Stimulated activated CD8-positive, alpha-beta memory T cell treated with anti-CD3 and anti-CD28 coated beads, Interleukin-7, amount 100 ng/mL, for 48 hours (primary cell): ENCODE measurements at regions not wholly inside any gene's neighbourhood (a gene's known extent, or its start where the extent isn't known, plus 50 kb on each side); places are given as distances from the start of the nearest gene placed in this dataset.

Experiments
- DNase-seq, 2 donors: peaks; one replicate each; pipeline ENCODE4 v3.0.0-alpha.2; 2020; ENCODE audit warnings: low read depth in 1 of 2; ENCODE audit errors: extremely low read depth in 1 of 2

DNA sequence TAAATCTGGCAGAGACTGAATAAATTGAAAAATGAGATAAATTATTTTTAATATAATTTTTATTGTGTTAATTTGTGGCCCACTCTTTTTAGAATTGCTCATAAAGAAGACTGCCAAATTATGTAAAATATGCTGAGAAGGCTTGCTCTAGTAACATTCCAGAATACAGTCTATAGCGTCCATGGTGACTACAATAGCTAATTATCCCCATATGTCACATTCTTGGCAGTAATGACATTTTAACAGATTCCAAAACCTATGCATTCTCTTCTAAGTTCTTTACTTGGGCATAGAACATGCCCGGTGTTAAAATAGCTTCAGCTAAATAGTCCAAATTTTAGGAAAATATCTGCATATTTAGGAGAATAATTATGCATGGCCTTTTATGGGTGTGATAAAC, 697.0 kb upstream of the SEMA6A start:
- DNase-seq, result no peak

DNA sequence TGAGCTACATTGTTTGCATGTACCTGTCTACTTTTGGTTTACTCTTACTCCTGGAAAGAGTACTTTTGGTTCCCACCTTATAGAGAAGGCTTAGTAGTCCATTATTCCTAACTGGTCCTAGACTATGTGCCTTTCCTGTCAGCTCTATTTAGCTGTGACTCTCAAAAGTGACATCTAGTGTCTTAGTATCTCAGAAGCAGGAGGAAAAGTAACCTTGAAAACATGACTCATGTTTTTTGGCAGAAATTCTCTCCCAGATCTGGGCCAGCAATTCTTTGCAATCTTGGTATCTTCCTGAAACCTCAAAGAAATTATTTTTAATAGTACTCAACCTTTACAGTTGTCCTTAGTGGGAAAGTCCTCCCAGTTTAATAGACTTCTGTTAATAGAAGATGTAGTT, 691.7 kb upstream of the SEMA6A start:
- no peak for DNase-seq

DNA sequence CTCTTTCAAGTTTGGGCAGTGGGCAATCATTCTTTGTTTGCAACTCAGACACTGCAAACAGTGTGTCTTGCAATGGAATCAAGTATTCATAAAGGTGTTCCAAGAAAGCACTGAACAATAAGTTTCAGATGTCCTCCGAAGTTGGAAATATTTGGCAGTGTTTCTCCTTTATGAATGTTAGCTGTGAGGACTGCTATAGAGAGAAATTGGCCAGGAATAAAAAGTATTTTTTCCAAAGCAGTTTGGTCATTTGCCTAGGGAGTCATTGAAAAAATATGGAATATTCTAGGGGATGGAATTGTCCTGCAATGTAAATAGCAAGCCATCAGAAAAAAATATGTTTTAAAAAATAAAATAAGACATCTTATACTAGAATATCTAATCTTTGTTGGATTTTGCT, 688.6 kb upstream of the SEMA6A start:
- no peak for DNase-seq

DNA sequence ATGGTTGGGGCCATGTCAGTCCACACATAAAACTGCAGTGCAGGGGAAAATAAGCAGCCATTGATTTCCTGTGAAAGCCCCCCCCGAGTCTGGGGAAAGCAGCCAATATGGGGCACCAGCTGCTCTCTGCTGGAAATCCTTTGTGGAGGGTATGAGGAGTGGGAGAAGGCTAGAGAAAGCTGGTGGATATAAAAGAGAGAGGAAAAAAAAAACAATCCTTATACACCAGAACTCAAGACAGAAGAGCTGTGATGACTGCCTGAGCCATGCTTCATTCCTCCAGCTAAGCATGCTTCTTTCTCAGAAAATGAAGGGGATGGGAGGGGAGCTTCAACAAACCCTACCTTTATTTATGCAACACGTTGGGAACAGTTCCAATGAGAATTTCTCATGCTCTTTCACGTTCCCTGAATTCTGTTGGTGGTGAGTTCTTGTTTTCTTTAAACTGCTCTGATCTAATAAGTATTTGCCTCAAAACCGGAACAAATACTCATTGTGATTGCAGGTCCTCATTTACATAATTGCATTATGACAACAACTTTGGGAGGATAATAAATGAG, 688.0 kb upstream of the SEMA6A start:
- no peak for DNase-seq

DNA sequence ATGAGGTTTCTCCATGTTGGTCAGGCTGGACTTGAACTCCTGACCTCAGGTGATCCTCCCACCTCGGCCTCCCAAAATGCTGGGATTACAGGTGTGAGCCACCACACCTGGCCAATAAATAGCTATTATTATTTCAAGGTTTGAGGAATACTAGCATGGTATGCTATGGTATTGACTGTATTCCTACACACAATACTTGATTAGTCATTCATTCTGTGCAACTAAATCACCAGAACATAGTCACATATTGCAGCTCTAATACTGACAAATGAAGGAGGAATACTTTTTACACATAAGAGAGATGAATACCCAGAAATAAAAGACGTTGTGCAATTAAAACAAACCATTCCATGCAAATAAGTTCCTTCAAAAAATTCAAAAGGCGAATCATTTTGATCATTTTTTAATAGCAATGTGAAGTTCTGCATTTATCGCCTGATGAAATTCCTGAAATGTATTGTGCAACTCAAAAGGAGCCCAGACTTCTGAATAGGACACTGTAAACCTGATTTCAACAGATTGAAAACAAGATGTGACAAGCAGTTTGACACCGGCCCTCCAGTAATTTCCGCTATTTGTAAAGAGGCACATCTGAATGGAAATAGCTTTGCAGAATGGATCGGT, 687.4 kb upstream of the SEMA6A start:
- DNase-seq, result no peak

DNA sequence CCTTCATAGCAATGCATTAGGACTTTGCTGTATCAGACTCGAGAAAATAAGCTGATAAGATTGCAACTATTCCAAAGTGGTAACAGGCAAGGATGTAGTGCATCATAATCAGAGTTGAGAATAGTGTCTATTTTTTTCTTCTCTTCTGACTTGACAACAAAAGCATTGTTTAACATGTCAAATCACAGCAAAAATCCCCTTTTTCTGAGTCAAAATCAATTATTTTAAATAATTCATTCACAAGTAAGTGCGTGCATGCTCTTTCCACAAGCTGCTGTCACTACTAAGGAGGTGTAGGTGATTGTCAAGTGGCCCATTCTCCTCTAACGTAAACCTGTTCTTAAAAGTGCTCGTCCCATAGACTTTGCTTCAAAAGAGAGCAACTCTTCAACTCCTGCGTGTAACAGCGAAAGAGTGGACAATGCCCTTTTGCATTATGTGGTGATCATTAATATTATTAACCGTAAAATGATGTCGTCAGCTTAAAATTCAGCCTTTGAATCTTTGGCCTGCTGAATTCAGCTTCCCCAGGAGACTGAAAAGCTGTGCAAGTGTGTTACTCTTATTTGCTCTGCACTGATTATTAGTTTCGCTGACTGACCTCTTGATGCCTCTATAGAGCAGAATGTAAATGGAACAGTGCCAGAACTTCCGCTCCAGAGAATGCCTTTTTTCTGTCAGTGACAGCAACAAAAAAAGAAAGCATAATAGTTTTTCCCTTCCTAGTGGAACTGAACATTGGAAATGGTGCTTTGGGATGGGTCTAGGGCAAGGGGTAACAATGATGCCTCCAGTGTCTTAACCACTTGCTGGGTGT, 680.8 kb upstream of the SEMA6A start:
- DNase-seq, result no peak

DNA sequence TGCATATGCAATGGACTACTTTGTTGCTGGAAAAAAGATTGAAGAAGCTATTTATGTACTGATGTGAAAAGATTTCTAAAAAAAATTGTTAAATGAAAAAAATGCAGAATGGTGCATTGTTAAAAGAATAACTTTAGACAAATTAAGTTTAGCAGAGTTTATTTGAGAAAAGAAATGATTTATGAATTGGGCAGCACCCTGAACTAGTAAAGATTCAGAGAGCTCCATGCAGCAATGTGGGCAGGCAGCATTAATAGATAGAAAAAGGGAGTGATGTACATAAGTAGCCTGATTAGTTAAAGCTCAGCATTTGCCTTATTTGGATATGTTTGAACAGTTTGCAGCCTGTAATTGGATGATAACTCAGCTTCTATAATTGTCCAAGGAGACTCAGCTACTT, 677.9 kb upstream of the SEMA6A start:
- DNase-seq, result no peak

DNA sequence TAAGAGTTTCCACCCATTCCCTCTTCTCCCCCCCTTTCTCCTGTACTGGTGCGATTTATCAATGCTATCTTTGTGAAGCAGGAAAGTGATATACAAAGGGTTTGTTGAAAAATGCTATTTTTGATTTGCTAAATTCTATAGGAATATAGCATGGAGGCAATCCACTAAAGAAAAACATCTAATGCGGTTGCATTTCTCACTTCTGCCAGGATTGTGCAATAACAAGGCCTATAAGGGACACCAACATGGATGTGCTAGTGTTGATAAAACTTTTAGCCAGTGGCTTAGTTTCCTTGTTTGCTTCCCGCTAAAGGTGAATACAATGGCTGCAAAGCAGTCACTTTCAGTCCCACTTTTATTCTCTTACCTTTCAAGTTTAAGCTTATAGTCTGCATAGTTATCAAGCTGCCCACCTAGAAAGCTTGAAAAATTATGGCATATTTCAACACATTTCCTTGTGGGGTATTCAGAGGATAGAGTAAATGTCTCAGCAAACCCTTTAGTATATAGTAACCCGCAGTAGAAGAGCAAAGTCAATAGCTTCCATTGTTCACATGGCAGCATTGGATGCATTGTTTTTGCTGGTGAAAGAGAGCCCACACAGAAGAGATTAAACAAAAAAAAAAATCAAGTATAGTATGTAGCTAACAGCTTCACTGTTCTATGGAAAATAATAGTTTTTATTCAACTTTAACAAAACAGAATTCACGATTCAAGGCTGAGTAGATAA, 674.6 kb upstream of the SEMA6A start:
- no peak for DNase-seq

DNA sequence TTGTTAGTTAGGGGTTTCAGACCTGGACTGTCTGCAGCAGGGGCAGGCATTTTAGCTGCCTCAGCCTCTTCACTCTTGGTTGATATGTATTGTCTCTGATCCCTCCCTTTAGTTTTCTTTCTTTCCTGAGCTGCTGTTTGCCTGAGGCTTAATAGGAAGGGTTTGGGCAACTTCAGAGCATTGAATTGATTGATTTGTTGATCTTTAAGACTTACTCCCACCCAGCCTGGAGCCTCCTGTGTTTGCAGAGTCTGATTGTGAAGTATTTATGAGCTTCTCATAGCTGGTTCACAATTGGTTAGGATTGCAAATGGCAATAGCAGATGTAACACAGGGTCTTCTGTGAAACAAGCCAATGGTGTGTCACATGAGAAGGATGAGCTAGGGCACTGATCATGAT, 671.8 kb upstream of the SEMA6A start:
- no peak for DNase-seq

DNA sequence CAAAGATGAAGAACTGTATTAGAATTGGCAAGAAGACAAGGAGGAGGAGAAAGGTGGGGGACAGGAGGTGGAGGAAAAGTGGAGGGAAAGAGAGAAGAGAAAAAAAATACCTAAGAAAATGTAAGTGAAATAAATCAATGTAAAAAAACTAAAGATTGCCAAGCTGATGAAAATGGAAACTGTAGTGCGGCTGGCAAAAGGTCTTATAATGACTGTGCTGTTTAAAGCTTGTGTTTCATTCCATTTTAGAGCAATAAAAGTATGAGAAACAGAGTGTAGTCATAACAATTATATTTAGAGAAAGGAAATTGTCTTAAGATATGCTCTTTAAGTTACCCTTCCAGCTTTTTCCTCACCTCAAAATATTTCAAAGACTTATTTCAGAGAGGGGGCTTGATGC, 670.5 kb upstream of the SEMA6A start:
- DNase-seq, result no peak

DNA sequence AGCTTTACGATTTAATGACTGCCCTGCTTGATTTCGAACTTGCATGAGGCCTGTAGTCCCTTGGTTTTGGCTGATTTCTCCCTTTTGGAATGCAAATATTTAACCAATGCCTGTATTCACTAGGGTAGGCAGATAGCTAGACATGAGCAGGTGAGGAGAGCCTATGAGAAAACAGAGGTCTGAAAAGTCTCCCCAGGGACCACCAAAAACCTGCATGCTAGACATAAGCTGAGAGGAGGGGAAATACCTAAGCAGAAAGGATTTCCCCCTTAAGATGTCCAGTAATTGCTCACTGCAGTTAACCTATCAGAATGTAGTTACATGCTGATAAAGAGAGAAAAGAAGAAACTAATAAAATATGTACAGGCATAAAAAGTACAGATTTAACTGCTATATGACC, 667.4 kb upstream of the SEMA6A start:
- no peak for DNase-seq

DNA sequence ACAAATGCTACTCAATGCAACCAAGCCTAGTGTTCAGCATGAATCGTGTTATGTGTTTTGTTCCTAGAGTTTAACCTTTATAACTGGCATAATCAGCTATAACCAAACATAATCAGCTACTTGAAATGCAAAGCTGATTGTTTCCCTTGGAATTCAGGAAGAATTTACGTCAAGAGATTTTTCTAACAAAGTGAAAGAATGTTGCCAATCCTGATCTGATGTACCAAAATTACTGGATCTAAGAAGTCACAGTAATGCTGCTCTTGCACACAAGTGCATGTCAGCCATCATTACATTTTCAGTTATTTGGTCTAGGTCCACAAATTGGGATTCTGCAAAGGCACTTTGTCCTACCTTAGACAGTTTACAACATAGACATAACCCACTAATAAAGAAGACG, 662.3 kb upstream of the SEMA6A start:
- DNase-seq, result no peak

DNA sequence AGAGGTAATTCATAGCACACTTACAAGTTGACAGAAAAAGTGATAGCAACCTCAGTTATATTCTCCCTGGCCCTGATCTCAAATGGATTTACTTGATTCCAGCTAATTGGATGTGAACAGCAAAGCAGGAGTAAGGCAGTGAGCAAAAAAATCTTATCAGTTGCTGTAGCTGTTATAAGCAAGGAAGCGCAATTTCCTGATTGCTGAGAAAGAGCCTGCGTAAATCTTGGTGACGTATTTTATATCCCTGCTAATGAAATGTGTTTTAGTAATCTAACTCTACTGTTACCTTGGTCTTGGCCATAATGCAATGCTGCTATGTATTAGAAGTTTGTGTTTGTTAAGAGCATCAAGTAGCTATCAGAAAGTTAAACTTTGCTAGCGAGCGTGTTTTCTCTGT, 661.2 kb upstream of the SEMA6A start:
- DNase-seq, result no peak

DNA sequence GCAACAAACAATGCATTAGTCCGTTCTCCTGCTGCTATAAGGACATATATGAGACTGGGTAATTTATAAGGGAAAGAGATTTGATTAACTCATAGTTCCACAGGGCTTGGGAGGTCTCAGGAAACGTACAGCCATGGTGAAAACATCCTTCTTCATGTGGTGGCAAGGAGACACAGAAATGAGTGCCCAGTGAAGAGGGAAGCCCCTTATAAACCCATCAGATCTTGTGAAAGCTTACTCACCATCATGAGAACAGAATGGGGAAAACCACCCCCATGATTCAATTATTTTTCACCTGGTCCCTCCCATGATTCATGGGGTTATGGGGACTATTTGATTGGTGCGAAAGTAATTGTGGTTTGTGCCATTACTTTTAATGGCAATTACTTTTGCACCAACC, 655.8 kb upstream of the SEMA6A start:
- DNase-seq, result no peak

DNA sequence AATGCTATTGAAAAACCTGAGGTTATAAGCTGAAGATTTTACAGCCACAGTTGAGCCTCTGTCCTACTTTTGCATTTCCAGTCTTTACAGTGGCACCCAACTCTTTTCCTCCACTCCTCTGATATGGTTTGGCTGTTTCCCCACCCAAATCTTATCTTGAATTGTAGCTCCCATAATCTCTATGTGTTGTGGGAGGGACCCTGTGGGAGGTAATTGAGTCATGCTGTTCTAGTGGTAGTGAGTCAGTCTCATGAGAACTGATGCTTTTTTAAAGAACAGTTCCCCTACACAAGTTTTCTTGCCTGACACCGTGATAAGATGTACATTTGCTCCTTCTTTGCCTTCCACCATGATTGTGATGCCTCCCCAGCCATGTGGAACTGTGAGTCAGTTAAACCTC, 646.1 kb upstream of the SEMA6A start:
- no peak for DNase-seq

DNA sequence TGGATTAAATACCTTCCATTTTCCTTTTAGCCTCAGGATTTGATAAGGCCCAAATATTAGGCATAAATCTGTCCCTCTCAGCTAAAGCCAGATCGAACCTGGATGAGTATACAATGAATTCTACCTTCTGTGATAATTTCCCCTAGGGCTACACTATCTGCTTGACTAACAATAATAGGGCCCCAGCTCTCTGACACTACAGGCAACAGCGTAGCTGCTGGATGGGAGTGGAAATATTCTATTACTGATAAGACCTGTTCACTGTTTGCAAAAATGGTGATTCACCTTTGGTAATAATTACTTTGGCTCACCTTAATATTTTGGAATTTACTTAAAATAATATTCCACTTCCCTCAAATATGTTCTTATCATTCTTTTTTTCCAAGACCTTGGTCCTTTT, 644.2 kb upstream of the SEMA6A start:
- DNase-seq, result no peak

DNA sequence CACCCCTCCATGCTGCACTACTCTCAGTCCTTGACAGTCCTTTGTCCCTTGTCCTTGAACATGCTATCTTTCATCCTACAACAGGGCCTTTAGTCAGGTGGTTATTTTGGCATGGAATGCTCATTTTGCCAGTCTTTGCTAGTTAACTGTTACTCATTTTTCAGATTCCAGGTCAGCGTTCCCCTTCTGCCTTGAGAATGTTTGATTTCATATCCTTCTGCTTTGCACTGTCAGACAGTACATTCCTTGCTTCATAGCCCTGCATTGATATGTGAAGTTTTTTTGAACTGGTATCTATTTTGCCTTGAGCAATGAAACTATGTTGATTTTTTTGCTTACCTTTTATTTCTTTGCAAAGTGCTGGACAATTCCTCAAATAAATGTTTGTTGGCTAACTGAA, 638.2 kb upstream of the SEMA6A start:
- DNase-seq, result no peak

DNA sequence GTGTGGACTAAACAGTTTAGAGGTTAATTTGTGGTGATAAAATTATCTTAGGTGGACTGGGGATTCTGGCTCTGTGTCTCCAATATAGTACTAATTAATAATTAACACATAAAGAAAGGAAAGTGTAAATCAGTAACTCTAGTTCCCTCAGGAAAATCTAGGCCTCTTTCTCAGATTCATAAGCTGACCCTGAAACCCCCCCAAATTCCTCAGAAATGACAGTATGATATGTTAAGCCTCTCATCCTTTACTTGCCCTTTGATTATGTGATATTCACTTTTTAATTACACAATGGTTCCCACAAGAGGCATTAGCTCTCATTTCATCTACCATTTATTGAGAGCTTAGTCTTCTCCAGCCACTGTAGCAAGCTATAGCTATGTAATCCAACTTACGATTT, 636.2 kb upstream of the SEMA6A start:
- no peak for DNase-seq

DNA sequence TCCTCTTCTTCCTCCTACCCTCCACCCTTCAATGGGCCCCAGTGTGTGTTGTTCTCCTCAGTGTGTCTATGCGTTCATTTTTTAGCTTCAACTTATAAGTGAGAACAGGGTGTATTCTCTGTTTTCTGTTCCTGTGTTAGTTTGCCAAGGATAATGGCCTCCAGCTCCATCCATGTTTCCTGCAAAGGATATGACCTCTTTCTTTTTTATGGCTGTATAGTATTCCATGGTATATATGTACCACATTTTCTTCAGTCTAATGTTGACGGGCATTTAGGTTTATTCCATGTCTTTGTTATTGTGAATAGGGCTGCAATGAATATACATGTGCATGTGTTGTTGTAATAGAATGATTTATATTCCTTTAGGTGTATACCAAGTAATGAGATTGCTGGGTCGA, 634.9 kb upstream of the SEMA6A start:
- DNase-seq, result no peak

DNA sequence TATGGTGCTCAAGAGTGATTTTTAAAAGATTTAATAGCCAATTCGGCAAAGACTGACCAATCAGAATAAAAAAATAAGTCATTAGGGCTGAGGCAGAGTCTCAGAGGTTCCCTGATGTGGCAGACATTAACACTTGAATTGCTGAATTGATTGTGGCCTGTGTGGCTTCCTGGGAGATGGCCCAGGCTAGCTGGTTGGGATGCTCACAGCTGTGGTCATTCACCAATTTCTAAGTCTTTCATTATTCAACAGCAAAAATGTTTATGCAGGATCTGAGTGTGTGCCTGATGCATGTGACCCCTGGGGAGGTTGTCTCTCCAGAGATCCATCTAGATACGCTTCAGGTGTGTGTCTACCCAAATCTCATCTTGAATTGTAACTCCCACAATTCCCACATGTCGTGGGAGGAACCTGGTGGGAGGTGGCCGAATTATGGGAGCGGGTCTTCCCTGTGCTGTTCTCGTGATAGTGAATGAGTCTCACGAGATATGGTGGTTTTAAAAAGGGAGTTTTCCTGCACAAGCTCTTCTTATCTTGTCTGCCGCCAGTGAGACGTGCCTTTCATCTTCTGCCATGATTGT, 632.6 kb upstream of the SEMA6A start:
- DNase-seq, result no peak

DNA sequence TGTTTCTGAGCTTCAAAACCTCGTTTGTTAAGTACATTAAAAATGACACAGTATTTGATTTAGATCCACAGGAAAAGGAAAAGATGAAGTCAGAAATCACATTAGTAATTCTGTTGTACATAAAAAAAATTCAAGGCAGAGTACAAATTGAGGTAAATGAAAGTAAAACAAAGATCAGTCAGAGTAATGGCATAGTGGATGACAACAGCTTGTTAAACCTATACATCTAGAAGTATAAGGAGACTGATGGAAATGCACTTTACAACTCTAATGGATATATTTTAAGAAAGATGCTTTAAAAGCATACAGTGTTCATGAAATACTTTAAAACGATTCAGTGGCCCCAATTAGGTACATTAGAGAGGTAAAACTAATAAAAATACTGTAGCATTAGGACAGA, 631.3 kb upstream of the SEMA6A start:
- DNase-seq, result no peak
